Erythroblast (primary cell): ENCODE measurements at regions not wholly inside any gene's neighbourhood (a gene's known extent, or its start where the extent isn't known, plus 50 kb on each side); places are given as distances from the start of the nearest gene placed in this dataset.

Experiments
- GATA1 ChIP-seq: IDR thresholded peaks from 2 replicates; pipeline ENCODE4 v1.6.1; 2011; ENCODE audit warnings: low read depth, mild to moderate bottlenecking, control low read depth, low read length, moderate library complexity
- POLR2A ChIP-seq: IDR thresholded peaks from 2 replicates; pipeline ENCODE4 v1.6.1; 2011; ENCODE audit warnings: mild to moderate bottlenecking, low read length

GRCh38 chr5:156154757-156155156 lies 172.2 kb upstream of the SGCD start:
- TF ChIP-seq POLR2A, result no peak
- no peak for TF ChIP-seq GATA1
